Parathyroid adenoma (tissue), 2 donors: ENCODE measurements at regions not wholly inside any gene's neighbourhood (a gene's known extent, or its start where the extent isn't known, plus 50 kb on each side); places are given as distances from the start of the nearest gene placed in this dataset.

ENCODE experiments used
- H2AFZ ChIP-seq: fragments of 300-600 bp; sonication (generic); one replicate; pipeline ENCODE4 v1.7.0; 2017; ENCODE audit warnings: antibody characterized with exemption, mild to moderate bottlenecking
- H3K27ac ChIP-seq: fragments of 300-600 bp; sonication (generic); one replicate; pipeline ENCODE4 v1.7.0; 2017
- H3K27me3 ChIP-seq: fragments of 300-600 bp; sonication (generic); one replicate; pipeline ENCODE4 v1.7.0; 2017; ENCODE audit warnings: low read length; ENCODE audit not compliant: control insufficient read depth, insufficient read depth
- H3K36me3 ChIP-seq: fragments of 300-600 bp; sonication (generic); one replicate; pipeline ENCODE4 v1.7.0; 2017; ENCODE audit warnings: low read length; ENCODE audit not compliant: control insufficient read depth, insufficient read depth
- H3K4me1 ChIP-seq: fragments of 300-600 bp; sonication (generic); one replicate; pipeline ENCODE4 v1.7.0; 2017; ENCODE audit warnings: control low read depth
- H3K4me2 ChIP-seq: fragments of 300-600 bp; sonication (generic); one replicate; pipeline ENCODE4 v1.7.0; 2017; ENCODE audit warnings: low read length
- H3K4me3 ChIP-seq: fragments of 300-600 bp; sonication (generic); one replicate; pipeline ENCODE4 v1.7.0; 2017; ENCODE audit warnings: low read depth, low read length
- H3K79me2 ChIP-seq: fragments of 300-600 bp; sonication (generic); one replicate; pipeline ENCODE4 v1.7.0; 2017; ENCODE audit warnings: control low read depth
- H3K9ac ChIP-seq: fragments of 300-600 bp; sonication (generic); one replicate; pipeline ENCODE4 v1.7.0; 2017; ENCODE audit warnings: mild to moderate bottlenecking
- H3K9me3 ChIP-seq: fragments of 300-600 bp; sonication (generic); one replicate; pipeline ENCODE4 v1.7.0; 2017; ENCODE audit warnings: low read length; ENCODE audit not compliant: control insufficient read depth
- CTCF ChIP-seq: fragments of 300-600 bp; sonication (generic); IDR thresholded peaks from one replicate; pipeline ENCODE4 v1.7.0; 2017; ENCODE audit warnings: antibody characterized with exemption, mild to moderate bottlenecking
- donor health status: primary hyperparathyroidism.

- Histone ChIP-seq H3K79me2 (no peaks in the 10 kb centered on the region), H3K36me3 (no peaks in the 10 kb centered on the region), H3K4me3 (no peak overlapping the region), H3K27me3 (no peaks in the 10 kb centered on the region), H3K27ac (no peak overlapping the region), H2AFZ (no peak overlapping the region), H3K9ac (no peak overlapping the region), H3K4me1 (no peaks in the 10 kb centered on the region), H3K4me2 (no peak overlapping the region), H3K9me3 (no peaks in the 10 kb centered on the region)
- TF ChIP-seq CTCF = no peak
These were observed 105.3 kb downstream of the LSM3 start for GRCh38 chr3:14283813-14284438.

DNA sequence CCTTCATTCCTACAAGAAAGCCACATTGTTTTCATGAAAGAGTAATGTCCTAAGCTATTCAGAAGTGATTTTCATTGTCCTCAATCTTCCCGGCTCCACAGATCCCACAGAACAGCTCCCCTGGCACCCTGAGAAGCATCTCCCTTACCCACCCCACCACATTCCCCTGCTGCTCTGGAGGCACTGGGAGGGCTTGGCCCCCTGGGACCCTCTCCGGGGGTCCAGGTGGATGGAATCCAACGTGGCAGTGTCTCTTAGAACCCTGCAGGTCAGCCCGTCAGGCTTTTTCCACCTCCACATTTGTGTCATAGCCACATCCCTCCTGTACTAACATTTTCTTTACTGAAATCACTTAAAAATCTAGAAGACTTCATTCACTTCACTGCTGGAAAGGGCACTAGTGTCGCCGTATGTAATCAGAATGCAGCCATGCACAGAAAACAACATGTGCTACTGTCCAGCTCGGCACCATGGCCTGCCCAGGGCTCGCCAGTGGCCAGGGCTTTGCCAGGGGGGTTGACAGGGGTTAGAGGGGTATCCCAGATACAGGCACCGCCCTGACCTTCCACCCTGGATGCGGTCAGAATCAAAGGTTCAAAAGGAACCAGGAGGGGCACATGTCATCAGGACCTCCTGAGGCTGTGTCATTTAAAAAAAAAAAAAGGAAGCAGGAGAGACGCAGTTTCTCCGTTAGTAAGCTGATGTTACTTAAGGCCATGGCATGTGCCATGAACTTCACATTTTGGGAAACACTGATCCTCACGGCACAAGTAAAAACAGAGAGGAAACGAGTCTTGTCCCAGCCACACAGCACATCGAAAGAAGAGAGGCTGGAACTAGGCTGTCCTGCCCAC, 106.3 kb downstream of the LSM3 start:
- no peaks in the 10 kb centered on the region for H3K79me2 ChIP-seq
- H3K27me3 ChIP-seq = no peaks in the 10 kb centered on the region
- H3K4me3 ChIP-seq = no peak overlapping the region
- H3K27ac ChIP-seq = no peak overlapping the region
- no peak overlapping the region for H3K4me2 ChIP-seq
- H3K4me1 ChIP-seq = no peaks in the 10 kb centered on the region
- TF ChIP-seq CTCF = no peak
- no peak overlapping the region for H3K9ac ChIP-seq
- no peaks in the 10 kb centered on the region for H3K9me3 ChIP-seq
- H3K36me3 ChIP-seq = no peaks in the 10 kb centered on the region
- H2AFZ ChIP-seq = no peak overlapping the region

GRCh38 chr3:14285548-14285925, 106.9 kb downstream of the LSM3 start:
- Histone ChIP-seq H3K9me3 (no peaks in the 10 kb centered on the region), H2AFZ (no peak overlapping the region), H3K4me1 (no peaks in the 10 kb centered on the region), H3K27me3 (no peaks in the 10 kb centered on the region), H3K4me2 (no peak overlapping the region), H3K36me3 (no peaks in the 10 kb centered on the region), H3K79me2 (no peaks in the 10 kb centered on the region), H3K4me3 (no peak overlapping the region), H3K9ac (no peak overlapping the region), H3K27ac (no peak overlapping the region)
- TF ChIP-seq CTCF = no peak

DNA sequence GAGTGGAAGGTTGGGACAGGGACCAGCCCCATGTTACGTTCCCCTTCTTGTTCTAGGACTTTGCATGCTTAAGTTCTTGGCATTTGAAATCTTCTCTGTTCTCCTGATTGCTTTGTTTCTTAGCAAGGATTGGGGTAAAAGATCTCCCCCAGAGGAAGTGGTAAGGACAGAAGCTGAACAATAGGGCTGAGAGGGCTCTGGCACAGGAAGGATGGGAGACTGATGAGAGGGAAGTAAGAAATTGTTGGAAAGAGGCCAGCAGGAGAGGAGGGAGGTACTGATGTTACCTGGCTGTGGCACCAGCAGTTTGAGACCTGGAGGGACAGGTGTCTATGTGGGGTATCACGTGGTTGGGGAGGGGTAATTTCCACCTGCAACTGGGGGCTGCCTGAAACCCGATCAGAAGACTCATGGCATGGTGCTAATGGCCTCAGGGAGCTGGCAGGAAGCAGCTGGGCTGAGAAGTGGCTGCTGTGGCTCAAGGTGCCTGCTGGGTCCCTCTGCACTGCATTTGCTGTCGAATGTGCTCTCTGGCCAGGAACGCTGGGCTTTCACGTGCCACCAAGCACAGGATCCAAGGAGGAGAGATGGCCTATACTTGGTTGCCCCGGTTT, 108.4 kb downstream of the LSM3 start:
- H3K79me2 ChIP-seq = no peaks in the 10 kb centered on the region
- H3K9me3 ChIP-seq = no peaks in the 10 kb centered on the region
- H3K27me3 ChIP-seq = no peaks in the 10 kb centered on the region
- H3K4me2 ChIP-seq = no peak overlapping the region
- H3K9ac ChIP-seq = no peak overlapping the region
- TF ChIP-seq CTCF = no peak
- no peaks in the 10 kb centered on the region for H3K4me1 ChIP-seq
- no peak overlapping the region for H2AFZ ChIP-seq
- no peak overlapping the region for H3K4me3 ChIP-seq
- H3K36me3 ChIP-seq = no peaks in the 10 kb centered on the region
- no peak overlapping the region for H3K27ac ChIP-seq
